ENCODE measurements at regions not wholly inside any gene's neighbourhood (a gene's known extent, or its start where the extent isn't known, plus 50 kb on each side); places are given as distances from the start of the nearest gene placed in this dataset.
"Not testable (repeated sequence)": the region's sequence is repeated elsewhere in the genome, so short reads cannot be mapped to it uniquely, and the experiment has no call there.

GRCh38 chr2:89849731-89850130 is 1158.3 kb downstream of the RPIA start:
- DNase-seq (ENCODE audit: low read depth), result no peak
- TF ChIP-seq, protein P1, sequence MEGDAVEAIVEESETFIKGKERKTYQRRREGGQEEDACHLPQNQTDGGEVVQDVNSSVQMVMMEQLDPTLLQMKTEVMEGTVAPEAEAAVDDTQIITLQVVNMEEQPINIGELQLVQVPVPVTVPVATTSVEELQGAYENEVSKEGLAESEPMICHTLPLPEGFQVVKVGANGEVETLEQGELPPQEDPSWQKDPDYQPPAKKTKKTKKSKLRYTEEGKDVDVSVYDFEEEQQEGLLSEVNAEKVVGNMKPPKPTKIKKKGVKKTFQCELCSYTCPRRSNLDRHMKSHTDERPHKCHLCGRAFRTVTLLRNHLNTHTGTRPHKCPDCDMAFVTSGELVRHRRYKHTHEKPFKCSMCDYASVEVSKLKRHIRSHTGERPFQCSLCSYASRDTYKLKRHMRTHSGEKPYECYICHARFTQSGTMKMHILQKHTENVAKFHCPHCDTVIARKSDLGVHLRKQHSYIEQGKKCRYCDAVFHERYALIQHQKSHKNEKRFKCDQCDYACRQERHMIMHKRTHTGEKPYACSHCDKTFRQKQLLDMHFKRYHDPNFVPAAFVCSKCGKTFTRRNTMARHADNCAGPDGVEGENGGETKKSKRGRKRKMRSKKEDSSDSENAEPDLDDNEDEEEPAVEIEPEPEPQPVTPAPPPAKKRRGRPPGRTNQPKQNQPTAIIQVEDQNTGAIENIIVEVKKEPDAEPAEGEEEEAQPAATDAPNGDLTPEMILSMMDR (conservative IDR thresholded peaks at IDR 0.05; ENCODE audit: low read depth, low read length), result no peak

DNA sequence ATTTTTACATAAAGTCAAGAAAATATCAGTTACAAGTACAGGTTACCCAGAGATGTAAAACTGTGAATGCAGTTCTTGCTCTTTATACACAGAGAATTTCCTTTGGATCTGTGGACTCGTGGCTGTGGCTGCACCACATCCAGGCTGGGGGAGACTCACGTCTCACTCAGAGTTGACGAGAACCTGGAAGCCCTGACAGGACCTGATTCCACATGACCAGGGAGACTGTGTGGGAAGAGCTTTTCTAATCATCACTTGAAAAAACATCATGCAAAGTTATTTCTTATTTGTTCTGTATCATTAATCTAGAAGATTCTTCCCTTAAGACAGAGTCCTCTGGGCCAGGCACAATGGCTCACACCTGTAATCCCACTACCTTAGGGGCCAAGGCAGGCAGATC is 1159.0 kb downstream of the RPIA start:
- H3K4me3 ChIP-seq (ENCODE audit: low read depth, low read length), result no peak overlapping the region
- DNase-seq (ENCODE audit: low read depth), result no peak
- TF ChIP-seq, protein P1 (conservative IDR thresholded peaks at IDR 0.05; ENCODE audit: low read depth, low read length), result no peak

More at GRCh38 chr2:89849731-89850130, 1158.3 kb downstream of the RPIA start:
- H3K4me3 ChIP-seq (ENCODE audit: low read depth, low read length), result no peak overlapping the region

DNA sequence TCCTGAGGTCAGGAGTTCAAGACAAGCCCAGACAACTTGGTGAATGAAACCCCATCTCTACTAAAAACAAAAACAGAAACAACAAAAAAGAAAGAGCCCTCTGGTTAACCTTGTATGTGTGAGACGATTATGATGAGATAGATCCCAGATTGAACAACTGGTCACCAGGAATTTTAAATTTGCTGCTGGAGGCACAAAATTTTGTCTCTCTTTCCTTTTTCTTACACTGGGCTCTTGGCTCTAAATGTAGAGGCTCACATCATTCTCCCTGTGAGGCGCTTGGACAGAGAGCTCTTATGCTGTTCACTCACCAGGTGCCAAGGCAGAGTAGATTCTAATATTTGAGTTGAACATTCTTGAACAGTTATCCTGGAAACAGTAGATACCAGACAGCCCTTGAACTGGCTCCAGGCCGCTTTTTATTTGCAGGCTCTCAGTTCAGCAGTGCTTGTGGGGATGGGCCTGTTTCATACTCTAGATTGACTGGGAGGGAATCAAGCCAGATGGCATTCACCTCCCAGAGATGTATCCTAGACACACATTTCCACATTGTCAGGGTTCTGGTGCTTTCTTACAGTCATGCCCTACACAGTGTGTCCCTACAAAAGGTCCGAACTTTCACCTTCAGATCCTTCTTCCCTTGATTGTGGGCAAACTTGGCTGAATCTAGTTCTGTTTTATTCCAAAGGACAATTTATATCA is 1159.6 kb downstream of the RPIA start:
- no peak overlapping the region for H3K4me3 ChIP-seq (ENCODE audit: low read depth, low read length)
- TF ChIP-seq, protein P1 (conservative IDR thresholded peaks at IDR 0.05; ENCODE audit: low read depth, low read length), result no peak
- DNase-seq (ENCODE audit: low read depth), result no peak

- TF ChIP-seq, protein P1 (conservative IDR thresholded peaks at IDR 0.05; ENCODE audit: low read depth, low read length), result no peak
- H3K4me3 ChIP-seq (ENCODE audit: low read depth, low read length), result no peak overlapping the region
- no peak for DNase-seq (ENCODE audit: low read depth)
These were observed 1160.1 kb downstream of the RPIA start for GRCh38 chr2:89851583-89851905.

DNA sequence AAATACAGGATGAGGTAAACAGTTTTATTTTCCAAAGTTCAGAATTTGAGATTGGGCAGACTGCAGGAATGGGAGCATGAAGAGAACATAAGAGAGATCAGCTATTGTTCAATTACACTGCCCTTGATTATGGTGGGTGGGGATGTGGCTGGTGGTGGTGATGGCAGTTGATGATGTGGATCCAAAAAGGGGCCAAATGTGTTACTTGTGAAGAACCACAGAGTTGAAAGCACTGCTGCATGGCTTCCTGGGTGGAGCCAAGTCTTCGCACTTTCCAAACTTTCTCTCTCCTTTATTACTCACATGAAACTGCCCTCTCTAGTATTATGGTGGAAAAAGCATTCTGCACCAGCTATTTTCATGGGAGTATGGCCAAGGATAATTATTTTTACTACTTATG is 1162.0 kb downstream of the RPIA start:
- not testable (repeated sequence) for H3K4me3 ChIP-seq (ENCODE audit: low read depth, low read length); DNase-seq (ENCODE audit: low read depth)

DNA sequence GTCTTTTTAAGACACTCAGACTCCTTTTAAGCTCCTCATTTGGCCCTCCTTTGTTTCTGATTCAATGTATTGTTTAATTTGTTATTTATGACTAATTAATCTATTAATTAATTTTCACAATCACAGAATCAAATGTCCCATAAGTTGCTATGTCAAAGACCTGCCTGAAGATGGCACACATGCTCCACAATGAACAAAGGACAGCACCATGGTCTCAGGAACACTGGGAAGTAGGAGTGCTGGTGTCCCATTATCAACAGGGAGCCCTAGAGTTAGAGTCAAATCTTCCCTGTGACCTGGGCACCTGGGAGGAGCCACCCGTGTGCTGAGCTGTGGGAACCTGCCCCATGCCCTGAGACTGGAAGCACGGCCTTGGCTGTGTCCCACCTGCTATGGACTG is 1164.3 kb downstream of the RPIA start:
- H3K4me3 ChIP-seq (ENCODE audit: low read depth, low read length); DNase-seq (ENCODE audit: low read depth): not testable (repeated sequence)

DNA sequence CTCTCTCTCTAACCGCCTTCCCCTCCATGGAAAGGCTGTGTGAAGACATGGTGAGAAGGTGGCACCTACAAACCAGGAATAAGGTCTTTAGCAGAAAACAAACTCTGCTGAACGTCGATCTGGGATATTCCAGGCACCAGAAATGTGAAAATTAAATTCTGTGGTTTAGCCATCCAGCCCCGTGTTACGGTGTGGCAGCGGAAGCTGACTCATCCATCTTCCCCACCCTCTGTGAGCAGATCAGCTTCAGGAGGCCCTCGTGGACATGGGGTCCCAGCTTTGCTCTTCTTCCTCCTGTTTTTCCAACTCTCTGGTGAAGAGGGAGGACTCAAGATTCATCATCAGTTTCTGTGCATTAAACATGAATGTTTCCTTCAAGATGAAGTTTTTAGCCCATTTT is 1164.8 kb downstream of the RPIA start:
- H3K4me3 ChIP-seq (ENCODE audit: low read depth, low read length); DNase-seq (ENCODE audit: low read depth): not testable (repeated sequence)

DNA sequence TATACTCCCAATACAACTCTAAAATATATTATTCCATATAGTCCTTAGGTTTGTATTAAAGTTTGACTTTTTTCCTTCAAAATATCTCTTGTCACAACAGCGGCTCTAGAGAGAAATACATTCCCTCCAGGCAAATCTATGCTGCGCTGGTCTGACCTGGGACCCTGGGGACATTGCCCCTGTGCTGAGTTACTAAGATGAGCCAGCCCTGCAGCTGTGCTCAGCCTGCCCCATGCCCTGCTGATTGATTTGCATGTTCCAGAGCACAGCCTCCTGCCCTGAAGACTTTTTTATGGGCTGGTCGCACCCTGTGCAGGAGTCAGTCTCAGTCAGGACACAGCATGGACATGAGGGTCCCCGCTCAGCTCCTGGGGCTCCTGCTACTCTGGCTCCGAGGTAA is 1170.7 kb downstream of the RPIA start:
- not testable (repeated sequence) for H3K4me3 ChIP-seq (ENCODE audit: low read depth, low read length); DNase-seq (ENCODE audit: low read depth)

DNA sequence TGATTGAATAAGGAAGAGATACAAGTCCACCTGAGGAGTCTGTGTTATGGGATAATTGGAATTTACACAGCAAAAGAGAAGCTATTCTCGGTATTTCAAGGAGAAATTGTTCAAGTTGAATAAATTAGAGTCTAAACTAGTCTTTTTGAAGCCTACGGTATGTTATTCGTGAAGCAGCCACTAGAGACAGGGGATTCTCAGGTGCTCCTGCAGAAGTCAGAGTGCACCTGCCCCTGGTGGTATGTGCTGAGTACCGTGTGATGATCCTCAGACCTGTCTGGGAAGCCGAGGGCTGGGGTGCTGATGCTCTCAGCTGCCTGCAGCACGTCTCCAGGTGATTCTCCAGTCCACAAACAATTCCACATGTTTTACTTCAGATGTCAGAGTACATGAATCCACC is 1171.7 kb downstream of the RPIA start:
- not testable (repeated sequence) for DNase-seq (ENCODE audit: low read depth); H3K4me3 ChIP-seq (ENCODE audit: low read depth, low read length)

- not testable (repeated sequence) for DNase-seq (ENCODE audit: low read depth); H3K4me3 ChIP-seq (ENCODE audit: low read depth, low read length)
These were observed 1183.5 kb downstream of the RPIA start for GRCh38 chr2:89874810-89875595.

DNA sequence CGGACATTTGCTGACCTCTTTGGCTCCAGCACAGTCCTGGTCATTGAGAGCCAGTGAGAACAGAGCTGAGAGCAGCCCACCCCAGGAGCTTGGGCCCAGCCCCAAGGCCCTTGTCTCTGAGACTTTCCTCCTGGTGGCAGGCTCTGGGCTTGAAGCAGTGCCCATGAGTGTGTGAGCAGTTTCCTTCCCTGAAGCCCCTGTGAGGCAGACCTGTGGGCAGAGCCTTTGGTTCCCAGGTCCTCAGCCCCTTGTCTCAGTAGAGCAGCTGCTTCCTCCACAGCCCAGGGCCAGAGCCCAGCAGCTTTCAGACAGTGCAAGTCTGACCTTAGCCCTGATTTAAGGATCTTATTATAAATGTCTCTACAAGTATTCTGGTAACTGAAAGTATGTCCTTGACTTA is 1185.0 kb downstream of the RPIA start:
- not testable (repeated sequence) for DNase-seq (ENCODE audit: low read depth); H3K4me3 ChIP-seq (ENCODE audit: low read depth, low read length)

- H3K4me3 ChIP-seq (ENCODE audit: low read depth, low read length); DNase-seq (ENCODE audit: low read depth): not testable (repeated sequence)
These were observed 1185.4 kb downstream of the RPIA start for GRCh38 chr2:89876878-89877277.

DNA sequence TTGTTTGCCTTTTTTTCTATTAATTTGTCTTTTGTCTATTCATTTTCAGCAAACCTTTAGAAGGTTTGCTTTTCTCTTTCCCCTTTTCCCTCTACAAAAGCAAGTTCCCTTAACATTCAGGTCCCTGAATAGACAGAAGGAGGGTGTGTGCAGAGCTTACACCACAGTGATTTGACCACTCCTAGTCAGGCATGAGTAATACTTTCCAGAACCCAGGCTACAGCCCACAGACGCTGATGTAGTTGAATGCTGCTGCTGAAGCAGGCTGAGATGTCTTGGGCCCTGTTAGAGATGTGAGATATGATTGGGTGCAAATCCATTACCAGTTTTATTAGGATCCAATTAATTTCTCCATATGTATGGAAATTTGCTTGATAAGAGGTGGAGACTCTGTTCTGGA is 1191.4 kb downstream of the RPIA start:
- DNase-seq (ENCODE audit: low read depth); H3K4me3 ChIP-seq (ENCODE audit: low read depth, low read length): not testable (repeated sequence)

DNA sequence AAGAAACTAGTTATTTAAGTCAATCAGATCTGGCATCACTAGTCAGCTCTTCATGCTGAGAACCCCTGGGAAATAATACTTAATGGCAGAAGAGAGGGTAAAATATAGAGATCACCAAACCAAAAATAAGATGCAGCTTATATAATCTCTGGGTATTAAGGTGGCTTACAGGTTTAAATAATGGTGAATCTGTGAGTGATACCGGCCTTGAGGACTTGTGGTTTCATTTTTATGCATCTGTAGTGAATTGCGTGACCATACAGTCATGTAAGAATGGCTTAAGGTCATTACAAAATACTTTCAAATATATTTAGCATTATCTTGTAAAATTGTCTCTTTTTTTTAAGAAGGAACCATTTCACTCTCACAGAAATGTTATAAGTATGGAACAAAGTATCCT is 1192.2 kb downstream of the RPIA start:
- H3K4me3 ChIP-seq (ENCODE audit: low read depth, low read length); DNase-seq (ENCODE audit: low read depth): not testable (repeated sequence)

DNA sequence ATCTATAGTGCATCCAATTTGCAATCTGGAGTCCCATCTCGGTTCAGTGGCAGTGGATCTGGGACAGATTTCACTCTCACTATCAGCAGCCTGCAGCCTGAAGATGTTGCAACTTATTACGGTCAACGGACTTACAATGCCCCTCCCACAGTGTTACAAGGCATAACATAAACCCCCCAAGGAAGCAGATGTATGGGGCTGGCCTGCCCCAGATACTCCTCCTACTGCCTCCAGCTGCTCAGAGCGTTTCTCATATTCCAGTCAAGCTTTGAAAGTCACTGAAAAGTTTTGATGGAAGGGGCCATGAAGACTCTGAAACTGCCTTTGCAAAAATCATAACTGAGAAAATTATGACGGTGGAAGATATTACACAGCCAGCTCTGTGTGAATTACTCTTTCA is 1193.6 kb downstream of the RPIA start:
- not testable (repeated sequence) for DNase-seq (ENCODE audit: low read depth); H3K4me3 ChIP-seq (ENCODE audit: low read depth, low read length)
